Ishikawa (cell line): ENCODE measurements at regions not wholly inside any gene's neighbourhood (a gene's known extent, or its start where the extent isn't known, plus 50 kb on each side); places are given as distances from the start of the nearest gene placed in this dataset.

ENCODE experiments used
- FOXM1 ChIP-seq: IDR thresholded peaks from 2 replicates; pipeline ENCODE4 v1.6.1; 2012; ENCODE audit warnings: low read depth, borderline replicate concordance
- ZBTB7A ChIP-seq: IDR thresholded peaks from 2 replicates; pipeline ENCODE4 v1.6.1; 2012; ENCODE audit warnings: low read depth
- TF ChIP-seq, protein P1 (sequence below): IDR thresholded peaks from 2 replicates; pipeline ENCODE4 v1.6.1; 2012; ENCODE audit warnings: low read depth, mild to moderate bottlenecking

DNA sequence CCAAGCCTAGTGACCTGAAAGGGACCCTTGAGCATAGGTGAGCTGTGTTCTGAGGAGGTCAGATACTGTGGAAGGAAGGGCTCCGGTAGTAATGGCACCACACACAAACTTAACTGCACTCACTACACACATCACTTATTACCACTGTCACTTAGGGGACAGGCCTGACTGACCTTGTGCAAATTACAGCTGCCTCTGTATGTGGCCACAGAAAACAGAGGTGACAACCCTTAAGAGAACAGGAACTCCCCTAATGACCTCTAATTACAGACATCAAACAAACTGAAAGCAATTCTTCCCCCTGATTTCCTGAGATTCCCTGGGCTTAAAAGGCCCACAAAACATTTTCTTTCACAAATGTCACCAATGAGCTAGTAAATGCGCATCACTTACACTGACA, 360.6 kb downstream of the RND3 start:
- TF ChIP-seq, protein P1, sequence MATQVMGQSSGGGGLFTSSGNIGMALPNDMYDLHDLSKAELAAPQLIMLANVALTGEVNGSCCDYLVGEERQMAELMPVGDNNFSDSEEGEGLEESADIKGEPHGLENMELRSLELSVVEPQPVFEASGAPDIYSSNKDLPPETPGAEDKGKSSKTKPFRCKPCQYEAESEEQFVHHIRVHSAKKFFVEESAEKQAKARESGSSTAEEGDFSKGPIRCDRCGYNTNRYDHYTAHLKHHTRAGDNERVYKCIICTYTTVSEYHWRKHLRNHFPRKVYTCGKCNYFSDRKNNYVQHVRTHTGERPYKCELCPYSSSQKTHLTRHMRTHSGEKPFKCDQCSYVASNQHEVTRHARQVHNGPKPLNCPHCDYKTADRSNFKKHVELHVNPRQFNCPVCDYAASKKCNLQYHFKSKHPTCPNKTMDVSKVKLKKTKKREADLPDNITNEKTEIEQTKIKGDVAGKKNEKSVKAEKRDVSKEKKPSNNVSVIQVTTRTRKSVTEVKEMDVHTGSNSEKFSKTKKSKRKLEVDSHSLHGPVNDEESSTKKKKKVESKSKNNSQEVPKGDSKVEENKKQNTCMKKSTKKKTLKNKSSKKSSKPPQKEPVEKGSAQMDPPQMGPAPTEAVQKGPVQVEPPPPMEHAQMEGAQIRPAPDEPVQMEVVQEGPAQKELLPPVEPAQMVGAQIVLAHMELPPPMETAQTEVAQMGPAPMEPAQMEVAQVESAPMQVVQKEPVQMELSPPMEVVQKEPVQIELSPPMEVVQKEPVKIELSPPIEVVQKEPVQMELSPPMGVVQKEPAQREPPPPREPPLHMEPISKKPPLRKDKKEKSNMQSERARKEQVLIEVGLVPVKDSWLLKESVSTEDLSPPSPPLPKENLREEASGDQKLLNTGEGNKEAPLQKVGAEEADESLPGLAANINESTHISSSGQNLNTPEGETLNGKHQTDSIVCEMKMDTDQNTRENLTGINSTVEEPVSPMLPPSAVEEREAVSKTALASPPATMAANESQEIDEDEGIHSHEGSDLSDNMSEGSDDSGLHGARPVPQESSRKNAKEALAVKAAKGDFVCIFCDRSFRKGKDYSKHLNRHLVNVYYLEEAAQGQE, result no peak
- TF ChIP-seq ZBTB7A (no peak), FOXM1 (no peak)
